M059J (cell line): ENCODE measurements at regions not wholly inside any gene's neighbourhood (a gene's known extent, or its start where the extent isn't known, plus 50 kb on each side); places are given as distances from the start of the nearest gene placed in this dataset.
A peak's percentile ranks its signal among the peaks of the same experiment; 100 is the strongest.

Source experiments
- DNase-seq: peaks from one replicate; pipeline ENCODE4 v3.0.0-alpha.2; 2012; ENCODE audit warnings: low read depth

- DNase-seq, result no peak
Observed at GRCh38 chr4:14431155-14432134, 570.8 kb upstream of the CPEB2 start.

DNA sequence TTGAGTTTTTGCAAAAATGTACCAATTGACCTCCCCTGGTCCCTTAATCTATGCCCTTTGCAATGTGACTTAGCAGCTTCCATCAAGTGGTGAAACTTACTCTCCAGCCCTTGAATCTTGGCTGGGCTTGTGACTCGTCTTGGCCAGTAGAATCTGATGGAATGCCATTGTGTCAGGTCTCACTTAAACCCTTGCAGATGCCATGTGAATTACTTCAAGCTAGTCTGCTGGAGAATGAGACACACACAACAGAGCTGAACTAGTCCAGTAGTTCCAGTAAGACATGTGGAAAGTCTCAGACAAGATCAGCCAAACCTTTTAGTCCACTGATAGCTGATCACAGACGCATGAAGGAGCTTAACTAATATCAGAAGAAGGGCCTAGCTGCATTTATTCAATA is 567.8 kb upstream of the CPEB2 start:
- no peak for DNase-seq

DNA sequence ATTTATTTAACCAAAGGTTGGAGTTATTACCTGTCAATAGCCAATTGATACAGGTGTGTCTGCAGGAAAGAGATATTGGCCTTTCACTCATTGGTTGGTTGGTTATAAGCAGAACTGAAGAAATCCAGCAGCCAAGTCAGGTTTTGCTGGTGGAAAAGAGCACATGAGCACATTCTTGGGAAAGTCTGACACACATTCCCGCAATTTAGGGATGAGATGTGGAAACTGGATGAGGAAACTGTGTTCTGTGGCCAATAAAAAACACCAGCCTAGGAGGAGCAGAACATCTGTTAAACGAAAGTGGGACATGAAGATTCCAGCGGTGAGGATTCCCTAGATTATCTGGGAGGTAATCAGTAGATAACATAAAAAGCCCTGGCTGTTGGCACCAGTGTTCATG is 567.4 kb upstream of the CPEB2 start:
- DNase-seq, result no peak

DNA sequence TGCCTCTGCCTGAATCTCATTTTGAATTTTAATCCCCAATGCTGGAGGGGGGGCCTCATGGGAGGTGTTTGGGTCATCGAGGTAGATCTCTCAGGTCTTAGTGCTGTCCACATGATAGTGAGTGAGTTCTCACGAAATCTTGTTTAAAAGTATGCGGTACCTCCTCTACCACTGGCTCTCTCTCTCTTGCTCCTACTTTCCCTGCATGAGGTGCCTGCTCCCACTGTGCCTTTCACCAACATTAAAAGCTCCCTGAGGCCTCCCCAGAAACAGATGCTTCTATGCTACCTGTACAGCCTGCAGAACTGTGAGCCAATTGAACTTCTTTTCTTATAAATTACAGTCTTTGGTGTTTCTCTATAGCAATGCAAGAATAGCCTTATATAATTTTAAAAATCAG is 560.7 kb upstream of the CPEB2 start:
- no peak for DNase-seq

- peak; percentile 25 for DNase-seq
Observed at GRCh38 chr4:14445882-14446281, 556.4 kb upstream of the CPEB2 start.

GRCh38 chr4:14446311-14446710 is 556.0 kb upstream of the CPEB2 start:
- DNase-seq, result peak; percentile 65

DNA sequence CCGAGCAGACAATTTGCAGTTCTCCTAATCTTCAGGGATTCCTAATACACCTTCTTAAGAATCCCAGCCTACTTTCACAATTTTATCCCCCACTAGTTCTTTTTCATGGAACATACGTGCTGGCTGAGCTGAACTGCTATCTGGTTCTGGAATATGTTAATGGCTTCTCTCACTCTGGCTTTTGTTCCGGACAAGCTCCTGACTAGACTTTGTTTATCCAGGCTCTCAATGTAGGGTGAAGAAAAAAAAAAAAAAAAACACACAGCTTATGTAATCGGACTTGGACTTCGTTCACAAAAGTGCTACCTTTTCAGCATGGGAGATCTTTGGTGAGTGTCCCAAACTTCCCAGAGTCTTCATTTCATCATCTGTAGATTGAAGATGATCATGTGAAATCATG is 555.4 kb upstream of the CPEB2 start:
- no peak for DNase-seq

DNA sequence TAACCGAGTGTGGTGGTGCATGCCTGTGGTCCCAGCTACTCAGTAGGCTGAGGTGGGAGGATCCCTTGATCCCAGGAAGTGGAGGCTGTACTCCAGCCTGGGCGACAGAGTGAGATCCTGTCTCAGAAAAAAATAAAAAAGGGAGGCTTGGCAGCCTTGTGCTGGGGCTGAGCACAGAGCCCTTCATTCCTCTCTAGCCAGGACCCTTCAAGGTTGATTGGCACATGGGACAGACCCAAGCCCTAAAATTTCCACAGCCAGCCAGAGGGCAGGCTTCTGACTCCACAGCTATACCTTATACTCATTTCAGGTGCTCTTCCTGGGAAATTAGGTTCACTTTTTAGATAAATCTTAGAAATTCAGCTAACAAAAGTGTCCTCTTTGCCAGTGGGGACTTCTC is 553.0 kb upstream of the CPEB2 start:
- DNase-seq, result peak; percentile 15

GRCh38 chr4:14452001-14452400 is 550.3 kb upstream of the CPEB2 start:
- DNase-seq, result no peak

DNA sequence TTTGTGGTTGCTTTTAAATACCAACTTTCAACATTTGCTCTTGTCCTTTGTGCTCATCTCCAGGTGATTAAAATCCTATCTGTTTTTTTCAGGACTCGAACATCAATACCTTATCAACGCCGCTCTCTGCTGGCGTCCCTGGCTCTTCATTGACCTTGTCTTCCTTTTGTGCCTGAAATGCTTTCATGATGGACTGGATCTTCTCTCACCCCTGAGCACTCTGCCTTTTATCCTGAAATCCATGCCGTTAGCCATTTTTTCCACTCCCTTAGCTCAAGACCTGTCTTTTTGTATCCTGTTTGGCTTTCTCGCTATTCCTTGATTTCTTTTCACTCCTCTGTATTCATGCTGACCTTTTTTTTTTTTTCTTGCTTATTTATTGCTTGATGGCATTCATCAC is 549.5 kb upstream of the CPEB2 start:
- no peak for DNase-seq

DNA sequence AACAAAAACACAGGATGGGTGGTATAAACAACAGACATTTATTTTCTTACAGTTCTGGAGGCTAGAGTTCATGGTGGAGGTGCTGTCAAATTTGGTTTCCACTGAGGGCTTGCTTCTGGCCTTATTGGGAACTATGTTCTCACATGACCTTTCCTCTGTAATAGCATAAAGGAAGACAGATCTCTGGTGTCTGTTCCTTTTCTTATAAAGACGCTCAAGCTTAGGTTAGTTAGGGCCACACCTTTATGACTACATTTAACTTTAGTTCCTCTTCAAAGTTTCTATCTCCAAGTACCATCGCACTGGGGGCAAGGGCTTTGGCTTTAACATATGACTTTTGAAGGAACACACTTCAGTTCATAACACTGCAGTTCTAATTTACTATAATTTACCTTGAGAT is 543.8 kb upstream of the CPEB2 start:
- no peak for DNase-seq

DNA sequence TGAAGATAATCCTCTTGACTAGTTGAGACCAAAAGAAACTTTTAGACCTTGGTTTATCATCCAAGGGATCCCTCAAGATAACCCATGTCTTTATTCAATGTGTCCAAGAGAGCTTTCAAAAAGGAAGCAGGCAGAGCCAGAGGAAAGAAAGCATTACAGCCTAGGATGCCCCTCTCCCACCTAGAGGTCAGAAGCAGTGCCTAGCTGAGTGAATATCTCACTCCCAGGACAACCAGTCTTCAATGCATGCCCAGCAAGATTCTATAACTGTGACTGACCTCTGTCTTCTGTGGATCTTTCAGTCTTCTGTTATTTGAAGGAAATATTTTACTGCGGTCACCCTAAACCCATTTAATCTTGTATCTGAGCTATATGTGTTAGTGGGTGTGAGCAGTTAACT is 537.2 kb upstream of the CPEB2 start:
- DNase-seq, result no peak

GRCh38 chr4:14465507-14465906 is 536.8 kb upstream of the CPEB2 start:
- no peak for DNase-seq

- DNase-seq, result no peak
Observed at GRCh38 chr4:14478504-14478903, 523.8 kb upstream of the CPEB2 start.

DNA sequence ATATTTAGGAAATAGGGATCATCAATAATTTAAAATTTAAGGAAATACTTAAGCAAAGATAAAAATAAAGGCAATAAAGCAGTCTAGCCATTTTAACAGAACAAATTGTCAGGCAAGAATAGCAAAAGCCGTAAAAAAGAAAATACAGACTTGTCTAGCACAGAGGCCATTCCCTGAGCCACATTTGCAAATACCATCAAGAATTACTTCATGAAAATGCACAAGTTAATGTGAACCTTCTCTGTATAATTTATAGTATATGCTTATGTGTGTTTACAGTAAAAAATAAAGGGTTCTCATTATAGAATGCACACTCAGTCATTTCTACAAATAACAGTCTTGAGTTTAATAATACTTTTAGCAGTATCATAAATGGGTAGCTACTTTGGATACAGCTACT is 505.9 kb upstream of the CPEB2 start:
- no peak for DNase-seq

GRCh38 chr4:14496969-14497368 is 505.3 kb upstream of the CPEB2 start:
- DNase-seq, result no peak

GRCh38 chr4:14504162-14504561 is 498.1 kb upstream of the CPEB2 start:
- no peak for DNase-seq

GRCh38 chr4:14513471-14513870 is 488.8 kb upstream of the CPEB2 start:
- DNase-seq, result peak; percentile 60

GRCh38 chr4:14515556-14515955 is 486.7 kb upstream of the CPEB2 start:
- DNase-seq, result no peak

DNA sequence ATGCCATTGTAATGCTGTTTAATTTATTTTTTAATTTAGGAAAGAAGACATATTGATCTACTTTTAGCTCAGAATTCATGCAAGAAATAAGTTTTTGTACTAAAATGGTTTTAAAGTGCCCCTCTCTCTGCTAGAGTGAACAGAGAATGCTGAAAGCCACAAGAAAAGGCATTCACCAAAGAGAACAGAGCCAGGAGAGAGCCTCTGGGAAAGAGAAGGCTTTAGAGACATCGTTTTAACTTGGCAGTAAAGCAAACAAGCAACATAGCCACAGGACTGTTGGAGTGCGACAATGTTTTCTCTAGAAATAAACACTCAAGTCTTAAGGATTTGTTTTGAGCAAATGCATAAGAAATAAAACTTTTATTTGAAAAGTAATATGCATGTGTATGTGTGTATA is 484.1 kb upstream of the CPEB2 start:
- DNase-seq, result no peak

DNA sequence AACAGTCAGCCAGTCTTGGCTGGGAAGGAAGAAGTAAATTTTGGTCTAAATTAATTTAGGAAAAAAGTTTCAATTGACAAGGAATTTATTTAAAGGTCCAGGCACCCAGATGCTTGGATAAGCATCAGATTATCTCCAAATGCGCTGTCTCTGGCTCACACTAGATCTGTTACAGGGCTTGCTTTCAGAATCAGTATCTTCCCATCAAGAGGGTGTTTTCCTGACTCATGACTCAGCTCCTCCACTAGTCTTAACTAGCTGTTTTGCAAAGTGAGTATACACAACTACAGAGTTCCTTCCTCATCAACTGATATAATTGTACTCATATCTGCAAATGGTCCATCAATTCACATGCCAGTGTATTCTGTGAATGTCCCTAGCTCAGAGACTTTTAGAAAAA is 482.1 kb upstream of the CPEB2 start:
- DNase-seq, result peak; percentile 16

DNA sequence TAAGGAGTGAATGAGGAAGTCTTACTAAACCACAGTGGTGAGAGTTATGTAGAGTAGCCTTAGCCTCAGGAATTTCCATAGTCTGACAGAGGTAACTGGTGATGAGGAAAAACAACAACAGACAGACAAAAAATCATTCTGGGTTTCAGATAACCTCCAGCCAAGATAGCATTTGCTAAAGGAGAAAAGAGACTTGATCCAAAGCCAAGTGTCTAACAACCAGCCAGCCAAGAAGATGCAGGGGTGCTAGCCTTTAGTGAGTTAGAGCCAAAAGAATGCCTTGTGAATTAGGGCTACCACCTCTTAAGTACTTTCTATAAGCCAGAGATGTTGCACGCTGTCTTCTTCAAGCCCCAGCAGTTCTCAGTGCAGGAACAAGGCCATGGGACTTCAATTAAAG is 478.0 kb upstream of the CPEB2 start:
- DNase-seq, result peak; percentile 8

DNA sequence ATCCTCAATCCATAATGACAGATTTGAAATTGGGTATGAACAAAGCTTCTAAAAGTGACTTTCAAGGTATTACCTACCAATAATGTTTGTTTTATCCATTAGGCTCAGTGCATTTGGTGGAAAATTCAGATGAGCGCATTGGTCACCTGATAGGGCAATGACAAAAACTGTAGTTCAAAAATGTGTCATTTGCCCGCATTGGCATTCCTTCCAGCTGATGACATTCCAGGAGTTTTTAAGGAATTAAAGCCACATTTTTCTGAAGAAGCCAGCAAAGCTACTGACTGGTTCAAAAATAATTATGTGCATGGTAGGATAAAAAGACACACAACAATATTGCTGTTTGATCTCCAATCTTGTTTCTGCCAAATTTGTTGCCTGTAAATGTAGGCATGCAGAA is 473.4 kb upstream of the CPEB2 start:
- DNase-seq, result peak; percentile 31

- peak; percentile 49 for DNase-seq
Observed at GRCh38 chr4:14529653-14530052, 472.6 kb upstream of the CPEB2 start.
